Uterus (tissue), 2 donors: ENCODE measurements at regions not wholly inside any gene's neighbourhood (a gene's known extent, or its start where the extent isn't known, plus 50 kb on each side); places are given as distances from the start of the nearest gene placed in this dataset.
"Not testable (repeated sequence)": the region's sequence is repeated elsewhere in the genome, so short reads cannot be mapped to it uniquely, and the experiment has no call there.

ENCODE experiments used
- CTCF ChIP-seq, 4 experiments: fragments of 200-600 bp in 2 of 4; fragments of 450-650 bp in 2 of 4; sonication (generic) in 2 of 4; IDR thresholded peaks; one replicate each; pipeline ENCODE4 v1.5.1; 2016 to 2019; ENCODE audit warnings: antibody characterized with exemption in 4 of 4, mild to moderate bottlenecking in 2 of 4, moderate library complexity in 1 of 4
- POLR2A ChIP-seq, 2 donors: fragments of 450-650 bp; IDR thresholded peaks; one replicate each; pipeline ENCODE4 v1.6.1; 2016; ENCODE audit warnings: antibody characterized with exemption in 2 of 2, mild to moderate bottlenecking in 1 of 2, moderate library complexity in 1 of 2

GRCh38 chr12:45526823-45527222 lies 202.7 kb upstream of the ARID2 start:
- not testable (repeated sequence) for TF ChIP-seq CTCF, POLR2A (IDR thresholded peaks at IDR 0.05)
